Fibroblast of pulmonary artery (primary cell): ENCODE measurements at regions not wholly inside any gene's neighbourhood (a gene's known extent, or its start where the extent isn't known, plus 50 kb on each side); places are given as distances from the start of the nearest gene placed in this dataset.

Source experiments
- DNase-seq: peaks from one replicate; pipeline ENCODE4 v3.0.0-alpha.2; 2010; ENCODE audit warnings: low read depth
- H3K4me3 ChIP-seq: replicated peaks from 2 replicates; pipeline ENCODE4 v1.5.1; 2011; ENCODE audit warnings: low read depth, mild to moderate bottlenecking, control low read depth, low read length, moderate library complexity
- CTCF ChIP-seq: IDR thresholded peaks from 2 replicates; pipeline ENCODE4 v1.5.1; 2011; ENCODE audit warnings: mild to moderate bottlenecking, control low read depth, low read length, inconsistent platforms; ENCODE audit errors: missing control alignments

- TF ChIP-seq CTCF = no peak
- H3K4me3 ChIP-seq = no peak overlapping the region
- DNase-seq = no peak
Observed at GRCh38 chr18:43936176-43936575, 658.9 kb upstream of the SYT4 start.

- no peak for TF ChIP-seq CTCF
Observed at GRCh38 chr18:43949291-43949690, 672.0 kb upstream of the SYT4 start.

DNA sequence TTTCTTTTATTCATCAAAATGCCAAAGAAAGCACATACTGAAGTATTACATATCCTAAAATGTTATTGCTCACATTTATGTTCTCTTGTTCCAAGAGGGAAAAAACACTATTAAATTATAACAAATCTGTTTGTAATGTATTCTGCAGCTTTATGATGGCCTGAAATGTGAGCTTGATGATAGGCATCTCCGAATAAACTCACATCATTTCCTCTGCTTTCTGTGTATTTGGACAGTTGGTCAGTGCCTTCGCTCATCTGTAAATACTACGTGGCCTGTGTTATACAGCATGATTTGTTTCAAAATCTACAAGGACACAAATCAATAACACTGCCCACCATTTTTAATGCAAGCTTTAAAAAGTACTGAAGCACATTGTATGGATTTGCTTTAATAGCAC is 672.8 kb upstream of the SYT4 start:
- TF ChIP-seq CTCF = no peak
- H3K4me3 ChIP-seq = no peak overlapping the region
- DNase-seq = no peak

More at GRCh38 chr18:43949291-43949690, 672.0 kb upstream of the SYT4 start:
- no peak for DNase-seq
- no peak overlapping the region for H3K4me3 ChIP-seq

- TF ChIP-seq CTCF = no peak
- DNase-seq = no peak
Observed at GRCh38 chr18:43952398-43952797, 675.1 kb upstream of the SYT4 start.

DNA sequence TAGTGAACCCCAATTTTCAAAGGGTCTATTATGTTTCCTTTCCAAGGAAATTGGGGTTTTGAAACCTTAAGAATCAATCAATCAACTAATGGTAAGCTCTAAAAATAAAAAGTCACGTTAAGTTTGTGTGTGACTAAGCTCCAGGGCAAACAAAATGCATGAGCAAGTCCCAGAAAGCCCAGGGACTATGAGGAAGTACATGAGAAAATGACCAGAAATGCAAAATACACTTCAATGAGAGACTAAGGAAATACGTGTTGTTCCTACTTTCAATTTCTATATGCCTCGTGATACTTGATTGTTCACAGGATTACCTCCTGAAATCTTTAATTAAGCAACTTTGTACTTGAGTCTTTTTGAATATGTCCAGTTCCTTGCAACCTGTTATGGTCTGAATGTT is 684.4 kb upstream of the SYT4 start:
- no peak for DNase-seq
- TF ChIP-seq CTCF = no peak
- H3K4me3 ChIP-seq = no peak overlapping the region

More at GRCh38 chr18:43952398-43952797, 675.1 kb upstream of the SYT4 start:
- H3K4me3 ChIP-seq = no peak overlapping the region

DNA sequence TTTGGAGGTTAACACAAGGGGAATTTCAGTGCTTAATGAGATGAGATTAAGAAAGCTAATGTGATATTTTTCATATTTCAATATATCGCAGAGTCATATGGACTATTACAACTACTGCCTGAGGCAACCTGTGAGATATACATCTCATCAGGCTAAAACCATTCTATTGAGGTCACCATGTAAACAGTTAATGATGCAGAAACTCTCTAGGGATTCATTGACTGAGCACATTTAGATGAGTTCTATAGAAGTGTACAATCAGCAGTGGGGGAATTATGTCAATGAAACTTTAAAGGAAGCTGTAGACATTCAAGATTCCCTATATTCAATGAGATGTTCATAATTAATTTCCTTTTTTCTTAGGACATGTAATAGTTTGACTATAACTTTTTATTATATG is 687.4 kb upstream of the SYT4 start:
- DNase-seq = no peak
- H3K4me3 ChIP-seq = no peak overlapping the region
- no peak for TF ChIP-seq CTCF

- TF ChIP-seq CTCF = no peak
- DNase-seq = no peak
Observed at GRCh38 chr18:43965691-43966090, 688.4 kb upstream of the SYT4 start.

More at GRCh38 chr18:43965691-43966090, 688.4 kb upstream of the SYT4 start:
- no peak overlapping the region for H3K4me3 ChIP-seq
